Mesenchymal stem cell (in vitro differentiated cells and primary cell): ENCODE measurements at regions not wholly inside any gene's neighbourhood (a gene's known extent, or its start where the extent isn't known, plus 50 kb on each side); places are given as distances from the start of the nearest gene placed in this dataset.

Experiments used
- DNase-seq: peaks from one replicate; pipeline ENCODE4 v3.0.0-alpha.2; 2013
- H2AFZ ChIP-seq: one replicate; pipeline ENCODE4 v1.6.1; 2013; ENCODE audit warnings: low read depth, mild to moderate bottlenecking, control low read depth, inconsistent platforms, low read length, moderate library complexity
- H2AK5ac ChIP-seq: 2 replicates; pipeline ENCODE4 v1.6.1; 2013; ENCODE audit warnings: low read length, moderate library complexity, mild to moderate bottlenecking, inconsistent platforms; ENCODE audit not compliant: severe bottlenecking
- H2BK120ac ChIP-seq: one replicate; pipeline ENCODE4 v1.6.1; 2013; ENCODE audit warnings: low read depth, mild to moderate bottlenecking, inconsistent platforms, low read length, moderate library complexity
- H2BK12ac ChIP-seq, 2 experiments: one replicate each; pipeline ENCODE4 v1.6.1; 2013; ENCODE audit warnings: inconsistent platforms in 2 of 2, low read length in 2 of 2, mild to moderate bottlenecking in 2 of 2, moderate library complexity in 2 of 2, control low read depth in 1 of 2
- H2BK15ac ChIP-seq: one replicate; pipeline ENCODE4 v1.6.1; 2013; ENCODE audit warnings: mild to moderate bottlenecking, low read depth, inconsistent platforms; ENCODE audit not compliant: poor library complexity, severe bottlenecking
- H2BK5ac ChIP-seq: 2 replicates; pipeline ENCODE4 v1.6.1; 2013; ENCODE audit warnings: low read depth, mild to moderate bottlenecking, low read length, control low read depth, inconsistent platforms; ENCODE audit not compliant: poor library complexity, severe bottlenecking
- H3K14ac ChIP-seq, 2 experiments: one replicate each; pipeline ENCODE4 v1.6.1; 2013; ENCODE audit warnings: inconsistent platforms in 2 of 2, low read length in 2 of 2, control low read depth in 1 of 2, mild to moderate bottlenecking in 1 of 2, moderate library complexity in 1 of 2
- H3K18ac ChIP-seq, 2 experiments: one replicate each; pipeline ENCODE4 v1.6.1; 2013; ENCODE audit warnings: inconsistent platforms in 2 of 2, low read length in 2 of 2, control low read depth in 1 of 2, low read depth in 1 of 2, mild to moderate bottlenecking in 1 of 2
- H3K23ac ChIP-seq, 2 experiments: one replicate each; pipeline ENCODE4 v1.6.1; 2013; ENCODE audit warnings: inconsistent platforms in 2 of 2, low read length in 2 of 2, mild to moderate bottlenecking in 2 of 2, moderate library complexity in 2 of 2, control low read depth in 1 of 2
- H3K27ac ChIP-seq: 2 replicates; pipeline ENCODE4 v1.5.1; 2013; ENCODE audit warnings: mild to moderate bottlenecking, moderate library complexity, low read length, control low read depth, inconsistent platforms; ENCODE audit not compliant: poor library complexity, severe bottlenecking
- H3K27me3 ChIP-seq, 2 experiments: 2 replicates each; pipeline versions ENCODE4 v1.6.1 to v1.7.0; 2013; ENCODE audit warnings: low read length in 2 of 2, mild to moderate bottlenecking in 2 of 2, moderate library complexity in 2 of 2, control low read depth in 1 of 2, inconsistent platforms in 1 of 2; ENCODE audit not compliant: control insufficient read depth in 1 of 2, insufficient read depth in 1 of 2
- H3K36me3 ChIP-seq, 2 experiments: 2 replicates each; pipeline versions ENCODE4 v1.6.1 to v1.7.0; 2013; ENCODE audit warnings: low read length in 2 of 2, control low read depth in 1 of 2, inconsistent platforms in 1 of 2, low read depth in 1 of 2, mild to moderate bottlenecking in 1 of 2; ENCODE audit not compliant: insufficient read depth in 2 of 2, control insufficient read depth in 1 of 2
- H3K4ac ChIP-seq, 2 experiments: one replicate each; pipeline ENCODE4 v1.6.1; 2013; ENCODE audit warnings: inconsistent platforms in 2 of 2, low read length in 2 of 2, mild to moderate bottlenecking in 2 of 2, moderate library complexity in 2 of 2, control low read depth in 1 of 2, low read depth in 1 of 2
- H3K4me1 ChIP-seq: 2 replicates; pipeline ENCODE4 v1.6.1; 2013; ENCODE audit warnings: low read depth, low read length, control low read depth; ENCODE audit not compliant: control insufficient read depth, insufficient read depth
- H3K4me2 ChIP-seq: 2 replicates; pipeline ENCODE4 v1.6.1; 2013; ENCODE audit warnings: low read length, mild to moderate bottlenecking, inconsistent platforms; ENCODE audit not compliant: poor library complexity, severe bottlenecking
- H3K4me3 ChIP-seq, 2 experiments: 2 replicates each; pipeline versions ENCODE4 v1.5.1 to v1.7.0; 2013; ENCODE audit warnings: low read length in 2 of 2, mild to moderate bottlenecking in 2 of 2, control low read depth in 1 of 2, low read depth in 1 of 2; ENCODE audit not compliant: insufficient read depth in 1 of 2
- H3K79me1 ChIP-seq: replicated peaks from 2 replicates; pipeline ENCODE4 v1.6.1; 2013; ENCODE audit warnings: mild to moderate bottlenecking, control low read depth, low read length, inconsistent platforms; ENCODE audit not compliant: poor library complexity, severe bottlenecking
- H3K9ac ChIP-seq: 2 replicates; pipeline ENCODE4 v1.7.0; 2013; ENCODE audit warnings: mild to moderate bottlenecking, low read length, moderate library complexity
- H3K9me3 ChIP-seq: 2 replicates; pipeline ENCODE4 v1.7.0; 2013; ENCODE audit warnings: mild to moderate bottlenecking, low read length; ENCODE audit not compliant: control insufficient read depth
- H4K8ac ChIP-seq: one replicate; pipeline ENCODE4 v1.6.1; 2013; ENCODE audit warnings: inconsistent platforms, mild to moderate bottlenecking, low read length, moderate library complexity
- H4K91ac ChIP-seq: one replicate; pipeline ENCODE4 v1.6.1; 2013; ENCODE audit warnings: mild to moderate bottlenecking, low read length, inconsistent platforms
- WGBS: methylation state at CpG from one replicate; pipeline ENCODE4 v1.1.7; 2013; ENCODE audit warnings: mixed read lengths; 5-methylcytosine and 5-hydroxymethylcytosine counted together

DNA sequence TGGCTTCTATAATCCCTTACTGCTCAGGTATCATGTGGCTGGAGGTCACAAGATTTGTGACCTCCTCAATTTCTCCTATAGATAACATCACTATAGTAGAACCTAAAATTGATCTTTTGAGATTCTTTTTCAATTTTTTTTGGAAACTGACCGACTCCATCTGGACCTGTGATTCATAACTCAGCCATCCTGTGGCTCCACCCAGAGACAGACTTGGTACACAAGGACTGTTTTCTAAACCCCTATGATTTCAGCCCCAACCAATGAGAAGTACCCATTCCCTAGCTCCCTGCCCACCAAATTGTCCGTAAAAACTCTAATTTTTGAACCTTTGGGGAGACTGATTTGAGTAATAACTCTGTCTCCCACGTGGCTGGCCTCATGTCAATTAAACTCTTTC, 148.9 kb downstream of the SYT10 start:
- H2BK12ac ChIP-seq: no peak overlapping the region
- no peak overlapping the region for H3K4ac ChIP-seq
- H2BK15ac ChIP-seq: no peak overlapping the region
- H3K18ac ChIP-seq: no peak overlapping the region
- no peak overlapping the region for H3K4me2 ChIP-seq
- no peak overlapping the region for H3K14ac ChIP-seq
- H2BK5ac ChIP-seq: no peak overlapping the region
- no peak overlapping the region for H4K91ac ChIP-seq
- H3K36me3 ChIP-seq: no peaks in the 10 kb centered on the region
- no peak overlapping the region for H4K8ac ChIP-seq
- no peak overlapping the region for H3K27ac ChIP-seq
- H3K23ac ChIP-seq: no peak overlapping the region
- H3K79me1 ChIP-seq: no peaks in the 10 kb centered on the region
- H2AFZ ChIP-seq: no peak overlapping the region
- no peak overlapping the region for H3K4me3 ChIP-seq
- no peaks in the 10 kb centered on the region for H3K9me3 ChIP-seq
- H3K27me3 ChIP-seq: no peaks in the 10 kb centered on the region
- DNase-seq: no peak
- H3K9ac ChIP-seq: no peak overlapping the region
- no peaks in the 10 kb centered on the region for H3K4me1 ChIP-seq
- H2AK5ac ChIP-seq: no peak overlapping the region
- no peak overlapping the region for H2BK120ac ChIP-seq
- WGBS: 72% methylated on average over 1 of the region's 3 CpGs

DNA sequence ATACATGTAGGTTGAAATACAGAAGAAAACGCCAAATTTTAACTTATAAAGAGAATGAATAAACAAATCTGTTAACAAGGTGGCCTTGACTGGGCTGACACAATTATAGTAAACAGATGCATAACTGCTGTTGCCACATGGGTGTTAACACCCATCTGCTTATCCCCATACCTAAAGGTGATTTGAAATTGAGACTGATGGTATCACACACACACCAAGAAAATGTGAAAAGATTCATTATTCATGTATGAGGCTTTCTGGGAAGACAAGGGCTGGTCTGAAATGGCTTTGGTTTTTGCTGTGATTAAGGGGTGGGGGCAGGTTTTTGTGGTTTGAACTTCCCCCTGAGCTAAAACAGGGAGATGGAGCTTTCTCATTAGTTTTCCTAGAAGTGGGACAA, 156.6 kb downstream of the SYT10 start:
- H2AFZ ChIP-seq: no peak overlapping the region
- H3K9ac ChIP-seq: no peak overlapping the region
- WGBS: no CpG with 5 or more reads among the region's 1 CpG
- H2AK5ac ChIP-seq: no peak overlapping the region
- no peak overlapping the region for H2BK5ac ChIP-seq
- H4K8ac ChIP-seq: no peak overlapping the region
- no peaks in the 10 kb centered on the region for H3K4me1 ChIP-seq
- H3K79me1 ChIP-seq: no peaks in the 10 kb centered on the region
- H3K27me3 ChIP-seq: no peaks in the 10 kb centered on the region
- no peak overlapping the region for H3K4ac ChIP-seq
- H4K91ac ChIP-seq: no peak overlapping the region
- no peak for DNase-seq
- H3K9me3 ChIP-seq: peaks cover 2% of the 10 kb centered on the region
- no peak overlapping the region for H3K4me2 ChIP-seq
- no peak overlapping the region for H3K23ac ChIP-seq
- no peak overlapping the region for H3K4me3 ChIP-seq
- no peak overlapping the region for H3K14ac ChIP-seq
- no peak overlapping the region for H2BK15ac ChIP-seq
- no peak overlapping the region for H2BK120ac ChIP-seq
- no peak overlapping the region for H3K27ac ChIP-seq
- H2BK12ac ChIP-seq: no peak overlapping the region
- no peak overlapping the region for H3K18ac ChIP-seq
- H3K36me3 ChIP-seq: no peaks in the 10 kb centered on the region

DNA sequence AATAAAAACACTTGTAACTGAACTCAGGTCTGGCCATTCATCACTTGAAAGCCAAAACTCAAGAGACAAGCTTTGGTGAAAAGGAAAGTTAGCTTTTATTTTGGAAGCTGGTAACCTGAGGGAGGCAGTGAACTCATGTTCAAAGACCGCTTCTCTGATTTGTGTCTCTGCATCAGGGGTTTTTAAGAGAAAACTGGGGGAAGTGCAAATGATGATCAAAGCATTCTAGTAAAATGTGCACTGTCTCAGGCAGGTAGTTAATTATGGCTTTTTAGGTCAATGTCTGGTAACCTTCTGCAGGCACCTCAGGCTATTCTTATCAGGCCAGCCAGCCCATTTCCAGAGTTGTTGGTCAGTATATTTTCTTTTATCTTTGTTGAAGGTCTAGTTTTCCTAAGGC, 162.2 kb downstream of the SYT10 start:
- no peak overlapping the region for H2AFZ ChIP-seq
- no peaks in the 10 kb centered on the region for H3K27me3 ChIP-seq
- H2BK5ac ChIP-seq: no peak overlapping the region
- H3K27ac ChIP-seq: no peak overlapping the region
- no peaks in the 10 kb centered on the region for H3K36me3 ChIP-seq
- H3K18ac ChIP-seq: no peak overlapping the region
- WGBS: 89% methylated on average over 1 of the region's 1 CpG
- H3K4me2 ChIP-seq: no peak overlapping the region
- no peak overlapping the region for H4K8ac ChIP-seq
- no peak overlapping the region for H3K23ac ChIP-seq
- H2BK15ac ChIP-seq: no peak overlapping the region
- H3K4ac ChIP-seq: no peak overlapping the region
- no peak overlapping the region for H3K4me3 ChIP-seq
- no peak for DNase-seq
- H3K79me1 ChIP-seq: no peaks in the 10 kb centered on the region
- H3K9ac ChIP-seq: no peak overlapping the region
- H3K9me3 ChIP-seq: peaks cover 24% of the 10 kb centered on the region
- H4K91ac ChIP-seq: no peak overlapping the region
- H2BK120ac ChIP-seq: no peak overlapping the region
- H3K4me1 ChIP-seq: no peaks in the 10 kb centered on the region
- H3K14ac ChIP-seq: no peak overlapping the region
- H2BK12ac ChIP-seq: no peak overlapping the region
- no peak overlapping the region for H2AK5ac ChIP-seq

DNA sequence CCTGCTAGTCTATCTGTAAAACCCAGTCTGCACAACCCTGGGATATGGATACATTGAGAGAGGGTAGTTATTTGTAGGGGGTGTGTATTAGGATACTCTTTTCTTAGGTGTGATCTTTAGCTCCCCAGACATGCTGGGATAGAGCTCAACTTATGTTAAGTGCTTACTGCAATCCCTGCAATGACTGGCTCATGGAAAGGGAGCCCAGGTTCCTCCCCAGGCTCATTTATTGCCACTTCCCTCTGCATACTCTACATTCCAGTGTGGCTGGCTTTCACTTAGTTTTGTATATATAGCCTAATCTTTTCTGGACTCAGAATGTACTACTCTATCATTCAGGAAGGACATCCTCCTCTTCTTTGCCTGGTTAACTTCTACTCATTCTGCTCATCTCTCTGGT, 172.0 kb downstream of the SYT10 start:
- Histone ChIP-seq H2BK12ac (no peak overlapping the region), H3K4ac (no peak overlapping the region), H2BK120ac (no peak overlapping the region), H2BK5ac (no peak overlapping the region), H3K14ac (no peak overlapping the region), H3K27ac (no peak overlapping the region), H3K36me3 (no peaks in the 10 kb centered on the region), H3K9me3 (no peaks in the 10 kb centered on the region), H4K8ac (no peak overlapping the region), H4K91ac (no peak overlapping the region), H3K4me1 (no peaks in the 10 kb centered on the region), H3K27me3 (no peaks in the 10 kb centered on the region), H3K4me3 (no peak overlapping the region), H3K4me2 (no peak overlapping the region), H2BK15ac (no peak overlapping the region), H3K23ac (no peak overlapping the region), H3K9ac (no peak overlapping the region), H3K79me1 (no peaks in the 10 kb centered on the region), H3K18ac (no peak overlapping the region), H2AFZ (no peak overlapping the region), H2AK5ac (no peak overlapping the region)
- no peak for DNase-seq
